ENCODE measurements at regions not wholly inside any gene's neighbourhood (a gene's known extent, or its start where the extent isn't known, plus 50 kb on each side); places are given as distances from the start of the nearest gene placed in this dataset.

- TF ChIP-seq CTCF (IDR thresholded peaks at IDR 0.05; ENCODE audit: low read length): no peak
- TF ChIP-seq EZH2 (IDR thresholded peaks at IDR 0.05; ENCODE audit: borderline replicate concordance, low read length): no peak
Measured at GRCh38 chr13:104057861-104058260, 991.6 kb upstream of the SLC10A2 start.
